CD4-positive, alpha-beta T cell (primary cell): ENCODE measurements at regions not wholly inside any gene's neighbourhood (a gene's known extent, or its start where the extent isn't known, plus 50 kb on each side); places are given as distances from the start of the nearest gene placed in this dataset.

Source experiments
- ATAC-seq: fragments of 200-7000 bp; cut with Tn5 transposase; one replicate; pipeline ENCODE4 v1.10.0; 2022; ENCODE audit warnings: mild to moderate bottlenecking; ENCODE audit not compliant: poor library complexity
- CTCF ChIA-PET: fragments of 350-600 bp; sonication (Branson Sonifier 250); formaldehyde crosslinking; loops from one replicate; lab custom pipeline; 2021; ENCODE audit warnings: antibody characterized with exemption, inconsistent platforms; lab: Charles Lee
- POLR2A ChIA-PET: fragments of 350-600 bp; sonication (Branson Sonifier 250); formaldehyde crosslinking; loops from one replicate; lab custom pipeline; 2021; ENCODE audit warnings: antibody characterized with exemption, inconsistent platforms; lab: Charles Lee
- DNase-seq, 14 experiments: peaks; one replicate each; pipeline ENCODE4 v3.0.0-alpha.2; 2013 to 2020; ENCODE audit warnings: mixed read lengths in 2 of 14
- H3K27ac ChIP-seq, 2 donors: one replicate each; pipeline versions ENCODE4 v1.5.1 to v1.7.0; 2013; ENCODE audit warnings: low read length in 2 of 2, low read depth in 1 of 2, mild to moderate bottlenecking in 1 of 2
- H3K27me3 ChIP-seq, 2 experiments: 1 replicate in 1 of 2; 2 replicates in 1 of 2; pipeline versions ENCODE4 v1.6.1 to v1.7.0; 2013; ENCODE audit warnings: low read length in 2 of 2, control low read depth in 1 of 2, mild to moderate bottlenecking in 1 of 2, moderate library complexity in 1 of 2; ENCODE audit not compliant: insufficient read depth in 2 of 2, control insufficient read depth in 1 of 2
- H3K36me3 ChIP-seq: one replicate; pipeline ENCODE4 v1.6.1; 2013; ENCODE audit warnings: low read length, control low read depth; ENCODE audit not compliant: insufficient read depth
- H3K4me1 ChIP-seq: one replicate; pipeline ENCODE4 v1.6.1; 2013; ENCODE audit warnings: low read length, control low read depth; ENCODE audit not compliant: insufficient read depth
- H3K4me3 ChIP-seq: one replicate; pipeline ENCODE4 v1.5.1; 2013; ENCODE audit warnings: mild to moderate bottlenecking, low read length, moderate library complexity
- H3K9me3 ChIP-seq, 2 experiments: 1 replicate in 1 of 2; 2 replicates in 1 of 2; pipeline versions ENCODE4 v1.6.1 to v1.7.0; 2013; ENCODE audit warnings: low read length in 2 of 2, mild to moderate bottlenecking in 2 of 2, control low read depth in 1 of 2, moderate library complexity in 1 of 2; ENCODE audit not compliant: control insufficient read depth in 1 of 2, insufficient read depth in 1 of 2
- H3K27ac Mint-ChIP-seq: one replicate; pipeline ENCODE4 v1.8.0; 2020; ENCODE audit warnings: mixed read lengths
- H3K27me3 Mint-ChIP-seq: one replicate; pipeline ENCODE4 v1.8.0; 2021; ENCODE audit warnings: mixed read lengths
- H3K36me3 Mint-ChIP-seq: one replicate; pipeline ENCODE4 v1.8.0; 2021; ENCODE audit warnings: low read depth, mixed read lengths
- H3K4me1 Mint-ChIP-seq: one replicate; pipeline ENCODE4 v1.8.0; 2021; ENCODE audit warnings: low read depth, mixed read lengths
- H3K4me3 Mint-ChIP-seq: one replicate; pipeline ENCODE4 v1.8.0; 2020; ENCODE audit warnings: mild to moderate bottlenecking, mixed read lengths
- H3K9me3 Mint-ChIP-seq: one replicate; pipeline ENCODE4 v1.8.0; 2020; ENCODE audit warnings: mixed read lengths
- intact Hi-C, 2 experiments: fragments of 100-400 bp; cut with DNase I in 1 of 2; cut with micrococcal nuclease in 1 of 2; formaldehyde crosslinking; loops; one replicate each; pipeline versions ENCODE4 v1.15.1 to v1.9.0; 2023 to 2025; cut with DNase I, micrococcal nuclease
- TF ChIP-seq, protein P1 (sequence below): fragments of 200-600 bp; IDR thresholded peaks from one replicate; pipeline ENCODE4 v1.8.0; 2022; ENCODE audit warnings: antibody characterized with exemption, mild to moderate bottlenecking

DNA sequence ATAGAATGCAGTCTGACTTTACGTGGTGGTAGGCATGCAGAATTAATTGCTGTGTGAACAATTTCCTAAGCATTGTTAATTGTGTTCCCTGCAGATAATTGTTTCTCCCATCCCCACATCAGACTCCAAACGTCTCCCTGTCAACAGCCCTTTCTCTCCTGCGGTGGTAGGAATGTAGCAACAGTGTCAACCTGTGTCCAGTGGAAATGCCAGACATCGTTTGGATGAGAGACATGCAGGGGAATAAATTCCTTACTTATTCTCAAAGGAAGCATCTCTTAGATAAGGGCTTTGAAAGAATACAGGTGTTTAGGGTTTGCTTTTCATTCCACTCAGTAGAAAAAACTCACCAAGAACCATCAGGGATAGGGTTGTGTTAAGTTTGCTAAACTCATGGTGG is 245.3 kb upstream of the WWC1 start:
- no peak overlapping the region for H3K27ac Mint-ChIP-seq
- Histone ChIP-seq H3K27ac (no peak overlapping the region), H3K9me3 (no peaks in the 10 kb centered on the region), H3K36me3 (no peaks in the 10 kb centered on the region), H3K4me3 (no peak overlapping the region), H3K4me1 (no peaks in the 10 kb centered on the region), H3K27me3 (peaks cover 0 to 3% of the 10 kb centered on the region in 2 experiments)
- no peaks in the 10 kb centered on the region for H3K36me3 Mint-ChIP-seq
- CTCF ChIA-PET = no interaction called here
- TF ChIP-seq, protein P1, sequence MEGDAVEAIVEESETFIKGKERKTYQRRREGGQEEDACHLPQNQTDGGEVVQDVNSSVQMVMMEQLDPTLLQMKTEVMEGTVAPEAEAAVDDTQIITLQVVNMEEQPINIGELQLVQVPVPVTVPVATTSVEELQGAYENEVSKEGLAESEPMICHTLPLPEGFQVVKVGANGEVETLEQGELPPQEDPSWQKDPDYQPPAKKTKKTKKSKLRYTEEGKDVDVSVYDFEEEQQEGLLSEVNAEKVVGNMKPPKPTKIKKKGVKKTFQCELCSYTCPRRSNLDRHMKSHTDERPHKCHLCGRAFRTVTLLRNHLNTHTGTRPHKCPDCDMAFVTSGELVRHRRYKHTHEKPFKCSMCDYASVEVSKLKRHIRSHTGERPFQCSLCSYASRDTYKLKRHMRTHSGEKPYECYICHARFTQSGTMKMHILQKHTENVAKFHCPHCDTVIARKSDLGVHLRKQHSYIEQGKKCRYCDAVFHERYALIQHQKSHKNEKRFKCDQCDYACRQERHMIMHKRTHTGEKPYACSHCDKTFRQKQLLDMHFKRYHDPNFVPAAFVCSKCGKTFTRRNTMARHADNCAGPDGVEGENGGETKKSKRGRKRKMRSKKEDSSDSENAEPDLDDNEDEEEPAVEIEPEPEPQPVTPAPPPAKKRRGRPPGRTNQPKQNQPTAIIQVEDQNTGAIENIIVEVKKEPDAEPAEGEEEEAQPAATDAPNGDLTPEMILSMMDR = no peak
- no peaks in the 10 kb centered on the region for H3K4me1 Mint-ChIP-seq
- POLR2A ChIA-PET = no interaction called here
- ATAC-seq (no peak), DNase-seq (no peak)
- H3K9me3 Mint-ChIP-seq = no peaks in the 10 kb centered on the region
- H3K27me3 Mint-ChIP-seq = peaks cover 8% of the 10 kb centered on the region
- H3K4me3 Mint-ChIP-seq = no peak overlapping the region
- intact Hi-C loops = no loop called here

DNA sequence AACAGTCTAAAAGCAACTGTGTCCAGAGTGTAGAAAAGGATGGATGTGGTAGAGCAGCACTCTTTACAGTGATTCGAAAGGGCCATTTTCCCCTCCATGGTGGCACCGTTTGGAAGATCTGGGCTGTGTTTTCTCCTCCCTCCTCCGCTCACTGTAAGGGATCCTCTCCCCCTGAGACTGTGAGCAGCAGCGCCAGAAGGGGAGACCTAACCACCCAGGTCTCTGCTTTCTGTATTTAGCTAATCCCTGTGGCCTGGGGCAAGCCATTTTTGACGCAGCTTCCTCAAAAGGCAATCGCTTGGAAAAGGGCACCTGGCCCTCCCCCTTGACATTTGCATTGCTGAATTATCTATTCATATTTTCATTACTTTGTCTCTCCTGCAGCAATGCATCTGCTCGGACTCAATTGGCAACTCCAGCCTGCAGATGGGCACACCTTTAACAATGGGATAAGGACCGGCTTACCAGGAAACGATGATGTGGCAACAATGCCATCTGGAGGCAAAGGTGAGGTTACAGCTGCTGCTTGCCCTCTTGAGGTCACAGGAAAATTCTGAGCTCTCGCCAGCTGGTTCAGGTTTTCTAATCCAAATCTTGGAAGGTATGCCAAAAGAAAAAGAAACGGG is 244.3 kb upstream of the WWC1 start:
- ATAC-seq (no peak), DNase-seq (peak in 2 of 14 experiments; percentile 6 to 12)
- Histone ChIP-seq H3K4me3 (no peak overlapping the region), H3K36me3 (no peaks in the 10 kb centered on the region), H3K27ac (no peak overlapping the region), H3K4me1 (no peaks in the 10 kb centered on the region), H3K27me3 (peaks cover 0 to 3% of the 10 kb centered on the region in 2 experiments), H3K9me3 (no peaks in the 10 kb centered on the region)
- H3K4me1 Mint-ChIP-seq = no peaks in the 10 kb centered on the region
- POLR2A ChIA-PET = no interaction called here
- H3K36me3 Mint-ChIP-seq = no peaks in the 10 kb centered on the region
- CTCF ChIA-PET = no interaction called here
- peaks cover 8% of the 10 kb centered on the region for H3K27me3 Mint-ChIP-seq
- TF ChIP-seq, protein P1 = no peak
- H3K4me3 Mint-ChIP-seq = no peak overlapping the region
- H3K9me3 Mint-ChIP-seq = no peaks in the 10 kb centered on the region
- intact Hi-C loops = no loop called here
- no peak overlapping the region for H3K27ac Mint-ChIP-seq

DNA sequence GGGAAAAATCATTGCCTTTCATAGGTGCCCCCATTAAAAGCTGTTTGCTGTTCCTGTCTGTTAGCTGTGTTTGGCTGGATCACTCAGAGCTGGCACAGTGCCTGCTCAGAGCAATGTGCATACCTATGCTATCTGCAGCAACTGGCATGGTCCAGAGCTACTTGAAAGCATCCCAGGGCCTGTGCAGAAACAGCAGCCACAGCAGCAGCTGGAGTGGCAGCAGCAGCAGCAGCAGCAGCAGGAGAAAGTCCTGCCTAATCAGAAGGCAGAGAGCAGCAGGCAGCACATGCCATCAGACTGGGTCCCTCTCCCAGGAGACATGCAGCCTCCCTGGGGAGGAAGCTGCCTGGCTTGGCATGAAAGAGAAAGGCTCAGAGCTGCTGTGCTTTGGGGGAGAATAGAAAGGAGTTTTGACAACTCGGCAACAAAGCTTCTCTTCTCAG is 243.8 kb upstream of the WWC1 start:
- ATAC-seq = no peak
- Mint-ChIP-seq H3K27ac (no peak overlapping the region), H3K27me3 (peaks cover 8% of the 10 kb centered on the region), H3K4me1 (no peaks in the 10 kb centered on the region), H3K4me3 (no peak overlapping the region), H3K36me3 (no peaks in the 10 kb centered on the region), H3K9me3 (no peaks in the 10 kb centered on the region)
- no peaks in the 10 kb centered on the region for H3K9me3 ChIP-seq
- CTCF ChIA-PET = no interaction called here
- H3K4me1 ChIP-seq = no peaks in the 10 kb centered on the region
- H3K4me3 ChIP-seq = no peak overlapping the region
- intact Hi-C loops = no loop called here
- no peak overlapping the region for H3K27ac ChIP-seq
- H3K27me3 ChIP-seq = no peaks in the 10 kb centered on the region
- no peak for DNase-seq
- POLR2A ChIA-PET = no interaction called here
- no peaks in the 10 kb centered on the region for H3K36me3 ChIP-seq
- TF ChIP-seq, protein P1 = no peak
